ENCODE measurements at regions not wholly inside any gene's neighbourhood (a gene's known extent, or its start where the extent isn't known, plus 50 kb on each side); places are given as distances from the start of the nearest gene placed in this dataset.

- no peak overlapping the region for H3K27ac Mint-ChIP-seq (ENCODE audit: low read depth, unreplicated experiment)
- no peaks in the 10 kb centered on the region for H3K4me1 Mint-ChIP-seq (ENCODE audit: insufficient read depth, unreplicated experiment)
- intact Hi-C loops (cut with micrococcal nuclease): no loop called here
- peaks cover 85% of the 10 kb centered on the region for H3K27me3 Mint-ChIP-seq (ENCODE audit: insufficient read depth, unreplicated experiment)
- no peaks in the 10 kb centered on the region for H3K36me3 Mint-ChIP-seq (ENCODE audit: insufficient read depth, unreplicated experiment)
- DNase-seq (ENCODE audit: unreplicated experiment): no peak
- no peak for TF ChIP-seq CTCF (IDR thresholded peaks at IDR 0.05; ENCODE audit: unreplicated experiment)
- H3K4me3 Mint-ChIP-seq (ENCODE audit: unreplicated experiment): no peak overlapping the region
- CTCF ChIA-PET: interaction anchor here (0.7 to 3.3 kb wide), 2 partner anchors 13 to 19 kb away, joined by 3 to 21 read pairs; no protein-coding TSS in a partner anchor
- H3K9me3 Mint-ChIP-seq (ENCODE audit: unreplicated experiment): no peaks in the 10 kb centered on the region
- POLR2A ChIA-PET: no interaction called here
- no TSS peak for BruUV-seq (replicated peaks)
Observed at GRCh38 chr3:102691507-102691906, 256.7 kb downstream of the ZPLD1 start.

GRCh38 chr3:102699104-102699818 lies 264.4 kb downstream of the ZPLD1 start:
- no peak for TF ChIP-seq CTCF (IDR thresholded peaks at IDR 0.05; ENCODE audit: unreplicated experiment)
- Mint-ChIP-seq H3K36me3 (ENCODE audit: insufficient read depth, unreplicated experiment) (no peaks in the 10 kb centered on the region), H3K27ac (ENCODE audit: low read depth, unreplicated experiment) (no peak overlapping the region), H3K27me3 (ENCODE audit: insufficient read depth, unreplicated experiment) (peaks cover 87% of the 10 kb centered on the region), H3K4me3 (ENCODE audit: unreplicated experiment) (no peak overlapping the region), H3K9me3 (ENCODE audit: unreplicated experiment) (no peaks in the 10 kb centered on the region), H3K4me1 (ENCODE audit: insufficient read depth, unreplicated experiment) (no peaks in the 10 kb centered on the region)
- POLR2A ChIA-PET: no interaction called here
- DNase-seq (ENCODE audit: unreplicated experiment): no peak
- intact Hi-C loops (cut with micrococcal nuclease): no loop called here
- BruUV-seq (replicated peaks): no TSS peak
- CTCF ChIA-PET: no interaction called here

GRCh38 chr3:102699819-102700140 lies 265.0 kb downstream of the ZPLD1 start:
- no peak overlapping the region for H3K4me3 Mint-ChIP-seq (ENCODE audit: unreplicated experiment)
- intact Hi-C loops (cut with micrococcal nuclease): no loop called here
- ChIA-PET POLR2A (no interaction called here), CTCF (no interaction called here)
- no peaks in the 10 kb centered on the region for H3K9me3 Mint-ChIP-seq (ENCODE audit: unreplicated experiment)
- H3K36me3 Mint-ChIP-seq (ENCODE audit: insufficient read depth, unreplicated experiment): no peaks in the 10 kb centered on the region
- H3K4me1 Mint-ChIP-seq (ENCODE audit: insufficient read depth, unreplicated experiment): no peaks in the 10 kb centered on the region
- no peak for DNase-seq (ENCODE audit: unreplicated experiment)
- no peak for TF ChIP-seq CTCF (IDR thresholded peaks at IDR 0.05; ENCODE audit: unreplicated experiment)
- no TSS peak for BruUV-seq (replicated peaks)
- no peak overlapping the region for H3K27ac Mint-ChIP-seq (ENCODE audit: low read depth, unreplicated experiment)
- peaks cover 82% of the 10 kb centered on the region for H3K27me3 Mint-ChIP-seq (ENCODE audit: insufficient read depth, unreplicated experiment)

- no TSS peak for BruUV-seq (replicated peaks)
- no peak for TF ChIP-seq CTCF (IDR thresholded peaks at IDR 0.05; ENCODE audit: unreplicated experiment)
- DNase-seq (ENCODE audit: unreplicated experiment): no peak
- H3K27ac Mint-ChIP-seq (ENCODE audit: low read depth, unreplicated experiment): no peak overlapping the region
- no peaks in the 10 kb centered on the region for H3K9me3 Mint-ChIP-seq (ENCODE audit: unreplicated experiment)
- intact Hi-C loops (cut with micrococcal nuclease): no loop called here
- H3K27me3 Mint-ChIP-seq (ENCODE audit: insufficient read depth, unreplicated experiment): peaks cover 52% of the 10 kb centered on the region
- ChIA-PET CTCF (no interaction called here), POLR2A (no interaction called here)
- H3K36me3 Mint-ChIP-seq (ENCODE audit: insufficient read depth, unreplicated experiment): no peaks in the 10 kb centered on the region
- peaks cover 12% of the 10 kb centered on the region for H3K4me1 Mint-ChIP-seq (ENCODE audit: insufficient read depth, unreplicated experiment)
- no peak overlapping the region for H3K4me3 Mint-ChIP-seq (ENCODE audit: unreplicated experiment)
Observed at GRCh38 chr3:102712896-102713295, 278.1 kb downstream of the ZPLD1 start.
